ENCODE measurements at regions not wholly inside any gene's neighbourhood (a gene's known extent, or its start where the extent isn't known, plus 50 kb on each side); places are given as distances from the start of the nearest gene placed in this dataset.
"Not testable (repeated sequence)": the region's sequence is repeated elsewhere in the genome, so short reads cannot be mapped to it uniquely, and the experiment has no call there.

DNA sequence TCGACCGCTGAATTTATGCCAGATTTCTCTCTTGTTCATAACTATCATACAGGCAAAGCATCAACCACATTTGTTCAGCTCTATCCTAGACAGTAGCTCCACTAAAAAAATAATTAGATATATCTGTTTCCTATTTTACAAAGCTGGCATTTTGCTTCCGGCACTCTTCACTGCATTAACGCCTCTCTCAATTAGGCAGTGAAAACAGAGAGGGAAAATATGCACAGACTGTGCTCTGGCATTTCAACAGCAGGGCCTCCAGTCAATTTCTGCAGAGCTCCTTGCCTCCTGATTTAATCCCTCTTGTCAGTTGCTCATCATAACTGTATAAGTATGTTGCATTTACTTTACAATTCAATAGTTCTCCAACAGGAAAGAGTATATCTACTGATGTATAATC lies 666.9 kb upstream of the INTU start:
- no peak for DNase-seq

DNA sequence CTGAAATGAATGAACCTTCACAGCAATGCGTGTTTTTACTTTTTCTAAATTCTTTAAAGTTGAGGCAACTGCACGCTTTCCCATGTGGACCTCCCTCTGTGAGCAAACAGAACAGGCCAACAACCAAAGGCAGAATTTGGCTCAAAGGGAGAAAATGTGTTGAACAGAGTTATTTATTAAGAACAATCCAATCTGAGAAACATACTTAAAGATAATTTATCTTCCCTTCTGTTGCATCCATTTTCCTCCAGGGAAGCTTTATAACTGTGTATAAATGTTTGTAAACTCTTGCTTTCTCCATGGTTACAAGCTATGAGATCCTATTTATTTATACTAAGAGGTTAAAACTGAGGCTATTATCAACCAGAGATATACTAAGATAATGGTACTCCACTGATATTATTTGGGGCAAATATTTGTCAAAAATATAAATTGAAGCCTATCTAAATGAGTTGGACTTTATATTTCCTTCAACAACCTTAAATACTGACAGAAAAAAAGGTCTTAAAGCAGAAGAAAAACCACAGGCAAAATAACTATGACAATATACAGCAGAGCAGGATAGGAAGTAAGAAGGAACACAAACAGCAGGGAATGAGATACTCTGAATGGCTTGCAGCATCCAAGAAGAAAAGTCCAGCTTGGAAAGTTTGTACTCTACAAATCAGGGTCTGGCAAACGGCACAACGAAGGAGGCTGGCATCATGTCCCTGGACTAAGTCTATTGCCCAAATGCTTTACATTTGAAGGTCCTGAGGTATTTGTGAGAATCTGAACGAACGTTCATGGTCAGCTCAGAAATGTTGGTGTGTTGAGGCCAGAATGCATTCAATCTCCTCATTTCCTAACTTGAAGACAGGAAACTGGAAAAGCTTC lies 663.2 kb upstream of the INTU start:
- DNase-seq, result no peak

DNA sequence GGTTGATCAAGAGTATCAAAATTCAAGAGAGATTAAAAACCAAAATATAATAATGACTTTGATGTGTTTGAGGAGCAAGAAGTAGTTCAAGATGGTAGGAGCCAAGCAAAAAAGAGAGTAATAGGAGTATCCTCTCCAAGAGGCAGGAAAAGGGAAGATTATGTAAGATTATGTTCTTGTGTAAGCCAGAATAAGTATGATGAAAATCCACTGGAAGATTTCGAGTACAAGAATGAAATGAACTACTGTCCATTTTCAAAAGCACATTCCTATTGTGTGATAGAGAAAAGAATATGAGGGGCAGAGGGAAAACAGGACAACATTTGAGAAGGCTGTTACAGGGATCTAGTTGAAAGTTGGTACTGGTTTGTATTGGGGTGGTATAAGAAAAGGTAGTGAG lies 659.6 kb upstream of the INTU start:
- no peak for DNase-seq

DNA sequence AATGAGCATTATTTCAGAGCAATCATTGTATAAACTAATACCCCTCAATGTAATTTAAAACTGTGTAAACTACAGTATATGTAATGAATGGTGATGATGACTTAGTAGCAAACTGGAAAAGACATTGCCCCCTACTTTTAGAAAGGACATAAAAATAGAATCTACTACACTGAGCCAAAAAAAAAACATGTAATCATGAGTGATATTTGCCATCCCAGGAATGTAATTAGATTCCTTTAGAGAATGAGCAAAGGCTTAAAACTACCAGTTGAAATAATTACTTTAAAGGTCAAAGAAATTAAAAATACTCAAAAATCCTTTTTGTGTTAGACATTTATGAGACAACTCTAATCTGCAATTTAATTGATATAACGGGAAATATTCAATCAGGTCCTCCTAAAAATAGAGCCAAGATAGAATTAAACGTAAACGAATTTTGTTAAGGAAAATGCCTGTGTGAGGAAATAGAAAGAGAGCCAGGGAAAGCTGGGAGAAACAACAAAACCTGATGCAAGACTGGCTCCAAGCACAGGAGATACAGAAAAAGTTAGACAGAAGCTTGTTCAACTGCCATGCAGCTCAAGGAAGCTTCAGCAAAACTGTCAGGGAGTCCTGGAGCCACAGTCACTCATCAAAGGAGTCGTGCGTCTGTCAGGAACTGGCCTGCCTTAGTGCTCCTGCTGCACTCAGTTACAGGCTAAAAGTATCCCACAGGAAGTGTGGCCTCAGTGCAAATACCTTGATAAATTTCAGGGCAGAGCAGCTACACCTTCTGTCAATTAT lies 655.7 kb upstream of the INTU start:
- DNase-seq, result no peak

DNA sequence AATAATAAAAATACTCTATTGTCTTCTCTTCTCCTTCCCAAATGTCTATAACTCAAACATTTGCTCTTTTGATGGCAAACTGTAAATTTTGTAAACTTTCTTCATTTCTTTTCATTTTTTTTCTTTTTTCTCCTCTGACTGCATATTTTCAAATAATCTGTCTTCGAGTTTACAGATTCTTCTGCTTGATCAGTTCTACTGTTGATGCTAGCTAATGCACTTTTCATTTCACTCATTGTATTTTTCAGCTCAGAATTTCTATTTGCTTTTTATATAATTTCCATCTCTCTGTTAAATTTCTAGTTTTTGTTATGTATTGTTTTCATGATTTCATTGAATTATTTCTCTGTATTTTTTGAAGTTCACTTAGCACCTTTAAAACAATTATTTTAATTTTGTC lies 646.8 kb upstream of the INTU start:
- DNase-seq, result no peak

DNA sequence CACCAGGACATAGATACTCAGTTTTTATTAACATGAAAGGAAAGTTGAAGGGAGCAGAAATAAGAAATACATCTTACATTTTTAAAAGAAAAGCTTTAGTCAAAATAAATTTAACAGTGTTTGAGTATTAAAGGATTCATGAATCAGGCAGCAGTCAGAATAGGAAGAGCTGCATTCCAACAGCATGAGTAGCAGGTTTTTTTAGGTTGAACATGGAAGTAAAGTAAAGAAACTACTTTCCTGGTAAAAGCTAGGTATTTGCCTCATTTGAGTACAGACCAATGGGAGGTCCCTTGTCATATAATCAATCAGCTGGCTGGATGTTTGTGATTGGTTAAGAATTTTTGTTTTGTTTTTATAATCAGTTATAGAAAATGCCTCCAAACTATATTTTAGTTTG lies 645.9 kb upstream of the INTU start:
- no peak for DNase-seq

DNA sequence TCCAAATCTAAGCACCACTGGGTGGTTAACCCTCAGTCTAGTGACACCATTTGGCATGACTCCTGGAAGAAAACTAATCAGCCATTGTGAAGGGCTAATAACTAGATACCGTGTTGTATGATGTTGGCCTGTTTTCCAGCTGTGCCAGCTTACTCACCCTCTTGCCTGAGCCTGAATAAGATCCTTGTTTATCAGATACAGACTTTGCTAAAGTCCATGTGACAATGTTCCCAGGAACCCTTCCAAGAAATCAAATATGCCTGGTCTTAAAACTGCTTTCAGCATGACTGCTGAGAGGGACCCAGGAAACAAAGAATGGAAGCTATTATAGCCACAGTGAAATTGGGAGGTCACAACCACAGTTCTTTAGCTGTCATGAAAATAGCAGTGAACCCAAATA lies 640.8 kb upstream of the INTU start:
- DNase-seq, result no peak

DNA sequence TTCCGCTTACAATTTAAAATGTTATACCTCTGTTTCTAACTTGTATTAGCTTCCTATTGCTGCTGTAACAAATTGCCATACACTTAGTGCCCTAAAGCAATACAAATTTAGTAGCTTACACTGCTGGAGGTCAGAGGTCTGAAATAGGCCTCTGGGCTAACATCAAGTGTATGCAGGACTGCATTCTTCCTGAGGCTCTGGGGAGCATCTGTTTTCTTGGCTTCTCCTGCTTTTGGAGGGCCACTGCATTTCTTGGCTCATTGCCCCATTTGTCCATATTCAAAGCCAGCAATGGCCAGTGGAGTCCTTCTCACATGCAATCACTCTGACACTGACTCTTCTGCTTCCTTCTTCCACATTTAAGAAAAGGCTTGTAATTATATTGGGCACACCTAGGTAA lies 639.8 kb upstream of the INTU start:
- no peak for DNase-seq

DNA sequence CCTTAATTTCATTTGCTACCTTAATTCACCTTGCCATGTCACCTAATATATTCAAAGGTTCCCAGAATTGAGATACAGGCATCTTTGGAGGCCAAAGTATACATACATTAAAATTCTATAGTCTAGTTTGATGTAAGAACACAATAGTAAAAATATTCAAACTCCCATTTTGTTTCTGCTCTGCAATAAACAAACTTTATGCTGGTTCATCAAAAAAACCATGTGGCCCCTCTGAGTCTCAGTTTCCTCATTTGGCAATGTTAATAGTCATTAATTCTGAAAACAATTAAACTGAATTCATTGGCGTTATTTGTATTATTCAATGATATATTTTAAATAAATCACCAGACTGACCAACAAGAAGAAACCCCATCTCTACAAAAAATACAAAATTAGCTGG lies 639.4 kb upstream of the INTU start:
- no peak for DNase-seq

DNA sequence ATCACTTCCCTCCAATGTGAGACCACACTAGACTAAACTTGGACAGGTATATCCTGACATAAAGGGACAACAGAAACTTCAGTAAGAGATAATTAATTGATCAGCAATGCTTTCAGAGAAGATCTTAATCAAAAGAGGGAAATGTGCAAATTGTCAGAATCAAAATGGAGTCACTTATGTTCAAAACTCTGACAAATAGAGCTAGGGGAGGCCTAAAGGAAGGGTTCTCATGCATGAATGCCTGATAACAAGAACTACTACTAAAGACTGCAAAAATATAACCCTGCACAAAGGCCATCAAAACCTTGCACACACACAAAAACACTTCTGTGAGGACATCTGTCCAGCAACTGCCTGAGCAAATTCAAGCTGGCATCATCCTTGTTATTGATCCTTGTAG lies 637.5 kb upstream of the INTU start:
- DNase-seq, result no peak

DNA sequence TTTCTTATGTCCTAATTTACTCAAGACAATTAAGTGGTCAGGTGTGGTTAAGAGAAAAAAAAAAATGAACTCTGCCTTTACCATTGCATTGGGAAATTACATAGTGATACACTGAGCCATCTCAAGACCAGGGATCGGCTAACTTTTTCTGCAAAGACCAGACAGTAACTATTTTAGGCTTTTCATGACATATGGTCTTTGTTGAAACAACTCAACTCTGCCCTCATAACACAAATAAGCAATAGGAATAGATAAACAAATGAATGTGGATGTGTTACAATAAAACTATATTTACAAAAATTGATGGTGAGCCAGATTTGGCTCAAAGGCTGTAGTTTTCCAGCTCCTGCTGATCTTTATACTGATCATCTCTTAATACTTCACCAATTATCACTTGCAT lies 632.6 kb upstream of the INTU start:
- no peak for DNase-seq

DNA sequence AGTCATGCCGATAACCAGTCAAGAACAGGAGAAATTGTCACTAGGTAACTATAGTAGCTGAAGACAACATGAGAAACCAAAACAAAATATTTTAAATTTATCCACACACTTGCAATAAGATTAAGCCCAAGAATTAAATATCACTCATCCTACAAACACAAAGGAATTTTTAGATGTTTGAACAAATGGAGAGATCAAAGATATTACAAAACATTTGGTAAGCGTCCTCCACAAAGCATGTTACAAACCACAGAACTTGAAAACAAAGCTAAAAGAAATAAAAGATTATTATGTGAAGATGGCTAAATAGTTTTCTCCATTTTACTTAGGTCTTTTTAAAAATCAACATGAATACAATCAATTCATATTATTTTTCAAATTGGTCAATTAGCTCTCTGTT lies 631.9 kb upstream of the INTU start:
- DNase-seq, result no peak

DNA sequence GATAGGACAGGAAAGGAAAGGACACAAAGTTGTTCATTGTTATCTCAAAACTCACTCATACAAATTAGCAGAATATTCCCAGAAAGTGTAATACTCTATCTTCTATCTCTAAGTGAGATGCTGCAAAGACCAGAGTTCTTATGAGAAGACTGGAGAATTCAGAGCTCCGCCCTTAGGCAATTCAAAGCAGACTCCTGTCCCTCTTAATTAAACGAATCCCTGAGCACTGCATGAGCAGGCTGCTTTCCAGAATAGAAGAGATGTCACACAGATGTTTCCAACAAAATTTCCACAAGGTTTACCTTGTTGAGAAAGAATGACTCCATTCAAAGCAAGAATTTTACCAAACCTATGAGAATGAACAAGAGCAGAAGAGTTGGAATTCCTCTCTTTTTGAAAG lies 630.8 kb upstream of the INTU start:
- no peak for DNase-seq

DNA sequence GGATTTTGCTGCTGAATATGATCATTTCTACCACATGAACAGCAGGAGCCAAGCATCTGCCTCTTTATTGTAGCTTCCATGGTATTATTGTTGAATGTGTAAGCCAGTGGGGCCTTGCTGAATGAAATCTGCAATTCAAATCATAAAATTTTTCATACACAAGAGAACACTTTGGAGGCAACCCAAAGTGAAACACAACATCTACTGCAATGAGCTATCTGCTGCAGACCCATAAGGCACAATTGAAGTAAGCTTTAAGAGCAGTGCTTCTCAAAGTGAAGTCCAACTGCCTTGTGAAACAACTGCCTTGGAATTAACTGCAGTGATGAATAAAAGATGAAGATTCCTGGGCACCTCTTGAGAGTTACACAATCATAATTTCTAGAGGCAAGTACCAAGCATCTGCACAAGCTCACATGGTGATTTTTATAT lies 626.3 kb upstream of the INTU start:
- DNase-seq, result no peak

DNA sequence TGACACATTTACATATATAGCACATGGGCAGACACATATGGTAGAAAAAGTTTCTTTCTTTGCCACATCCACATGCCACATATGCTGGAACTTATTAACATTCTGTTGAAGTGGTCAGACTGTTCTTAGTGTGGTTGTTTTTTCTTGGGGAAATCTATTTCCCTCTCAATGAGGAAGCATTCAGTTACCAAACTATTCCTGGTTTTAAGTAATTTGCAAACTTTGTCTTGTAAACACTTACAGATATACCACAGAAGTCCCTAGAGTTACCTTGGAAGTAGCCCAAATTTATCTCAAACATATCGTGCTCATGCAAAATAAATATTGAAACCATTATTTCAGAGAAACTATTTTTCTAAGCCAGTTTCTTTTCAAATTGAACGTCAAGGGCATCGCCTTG lies 625.5 kb upstream of the INTU start:
- DNase-seq, result no peak

DNA sequence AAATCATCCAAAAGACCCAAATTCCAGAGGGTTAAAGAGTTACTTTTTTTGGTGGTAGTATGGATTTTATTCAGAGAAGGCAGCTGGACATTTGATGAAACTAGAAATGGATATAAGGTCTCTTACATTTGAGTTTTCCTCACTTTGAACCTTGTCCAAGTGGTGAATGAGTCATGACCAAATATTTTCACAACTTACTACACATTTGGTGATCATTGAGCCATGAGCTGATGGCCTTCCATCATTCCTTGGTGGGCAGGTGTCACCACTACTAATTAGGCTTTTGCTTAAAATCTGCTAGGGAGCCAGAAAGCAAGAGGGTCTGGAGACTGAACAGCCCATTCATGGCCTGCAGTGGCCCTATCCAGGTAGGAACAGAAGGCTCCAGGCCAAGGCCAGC lies 620.2 kb upstream of the INTU start:
- DNase-seq, result no peak

DNA sequence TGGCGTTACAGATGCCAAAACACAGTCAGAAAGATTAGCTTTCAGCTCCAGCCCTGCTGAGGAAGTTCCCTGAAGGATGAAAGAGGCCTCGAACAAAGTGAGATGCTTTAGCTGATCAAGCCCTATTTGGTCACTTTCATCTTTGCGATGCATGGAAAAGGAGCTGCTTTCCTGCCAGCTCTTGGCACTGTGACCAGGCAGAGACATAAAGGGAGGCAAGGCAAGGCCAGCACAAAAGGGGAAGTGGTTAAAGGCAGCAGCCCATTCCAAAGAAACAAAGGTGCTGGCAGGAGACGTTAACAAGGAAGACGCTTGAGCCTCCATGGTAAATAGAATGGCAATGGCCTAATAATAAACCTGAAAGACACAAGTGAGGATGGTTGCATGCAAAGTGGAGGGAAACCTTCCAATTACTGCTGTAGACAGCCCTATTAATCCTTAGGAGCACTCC lies 617.1 kb upstream of the INTU start:
- DNase-seq, result peak; percentile 62

DNA sequence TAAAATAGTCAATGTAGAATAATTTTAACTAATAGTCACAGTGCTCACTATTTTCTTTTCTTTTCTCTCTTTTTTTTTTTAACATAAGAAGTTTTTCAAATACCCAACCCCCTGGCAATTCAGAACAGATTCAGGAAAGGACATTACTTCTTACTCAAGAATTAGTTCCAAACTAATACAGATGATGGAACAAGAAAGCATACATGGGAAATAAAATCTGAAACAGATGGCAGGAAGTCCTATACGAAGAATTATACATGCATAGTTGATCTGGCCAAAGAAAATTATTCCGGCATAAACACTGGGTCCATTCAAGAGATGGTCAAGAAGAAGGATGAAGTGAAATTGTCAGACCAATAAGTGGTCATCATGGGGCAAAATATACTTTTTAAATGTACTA lies 614.4 kb upstream of the INTU start:
- DNase-seq, result no peak

DNA sequence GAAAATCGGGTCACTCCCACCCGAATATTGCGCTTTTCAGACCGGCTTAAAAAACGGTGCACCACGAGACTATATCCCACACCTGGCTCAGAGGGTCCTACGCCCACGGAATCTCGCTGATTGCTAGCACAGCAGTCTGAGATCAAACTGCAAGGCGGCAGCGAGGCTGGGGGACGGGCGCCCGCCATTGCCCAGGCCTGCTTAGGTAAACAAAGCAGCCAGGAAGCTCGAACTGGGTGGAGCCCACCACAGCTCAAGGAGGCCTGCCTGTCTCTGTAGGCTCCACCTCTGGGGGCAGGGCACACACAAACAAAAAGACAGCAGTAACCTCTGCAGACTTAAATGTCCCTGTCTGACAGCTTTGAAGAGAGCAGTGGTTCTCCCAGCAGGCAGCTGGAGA lies 611.9 kb upstream of the INTU start:
- DNase-seq, result not testable (repeated sequence)

DNA sequence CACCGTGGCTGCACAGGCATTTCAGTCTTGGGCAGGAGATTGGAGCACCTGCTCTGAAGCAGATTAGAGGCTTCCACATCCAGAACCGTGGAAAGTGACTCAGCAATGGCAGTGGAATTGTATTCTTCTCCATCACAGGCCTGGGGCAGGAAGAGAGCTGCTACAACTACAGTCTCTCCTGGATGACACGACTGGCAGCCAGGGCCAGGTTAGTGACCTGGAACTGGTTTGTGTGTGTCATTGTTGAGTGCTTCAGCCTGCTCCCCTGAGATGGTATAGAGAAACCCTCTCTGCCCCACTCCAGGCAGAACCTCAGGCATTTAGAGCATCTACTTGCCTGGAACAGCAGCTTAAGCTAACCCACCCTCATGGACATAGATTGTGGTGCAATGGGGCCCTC lies 596.5 kb upstream of the INTU start:
- DNase-seq, result no peak

DNA sequence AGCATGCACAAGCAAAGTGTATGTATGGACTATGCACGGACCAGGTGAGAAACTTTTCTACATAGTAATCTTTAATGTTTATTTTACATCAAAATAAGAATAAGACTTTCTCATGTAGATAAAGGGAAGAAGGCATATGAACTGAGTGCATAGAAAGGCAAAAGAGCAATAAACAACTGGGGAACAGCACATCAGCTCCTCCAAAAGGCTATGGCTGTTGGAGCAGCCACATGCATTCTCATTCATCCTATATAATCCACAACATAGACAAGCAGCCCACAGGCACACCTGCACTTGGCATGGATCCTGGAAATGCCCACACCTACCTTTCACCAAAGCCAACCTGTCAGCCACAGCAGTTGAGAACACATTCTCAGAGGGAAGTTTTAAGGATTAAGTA lies 586.9 kb upstream of the INTU start:
- no peak for DNase-seq

DNA sequence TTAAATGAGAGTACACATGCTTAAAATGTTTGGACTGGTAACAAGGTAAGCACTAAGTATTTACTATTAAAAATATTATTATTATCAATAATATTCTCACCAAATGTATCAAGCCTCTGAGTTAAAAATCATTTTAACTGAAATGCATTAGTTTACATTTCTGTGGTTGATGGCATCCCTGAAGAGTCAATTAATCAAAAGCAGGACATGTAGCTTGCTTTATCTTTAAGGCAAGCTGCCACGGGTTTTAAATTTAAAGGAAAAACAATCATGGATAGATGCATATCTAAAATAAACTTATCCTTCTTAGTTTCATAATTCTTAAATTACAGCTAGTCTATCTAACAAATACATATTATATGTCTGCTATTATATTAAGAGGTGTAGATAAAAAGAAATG lies 584.8 kb upstream of the INTU start:
- no peak for DNase-seq

DNA sequence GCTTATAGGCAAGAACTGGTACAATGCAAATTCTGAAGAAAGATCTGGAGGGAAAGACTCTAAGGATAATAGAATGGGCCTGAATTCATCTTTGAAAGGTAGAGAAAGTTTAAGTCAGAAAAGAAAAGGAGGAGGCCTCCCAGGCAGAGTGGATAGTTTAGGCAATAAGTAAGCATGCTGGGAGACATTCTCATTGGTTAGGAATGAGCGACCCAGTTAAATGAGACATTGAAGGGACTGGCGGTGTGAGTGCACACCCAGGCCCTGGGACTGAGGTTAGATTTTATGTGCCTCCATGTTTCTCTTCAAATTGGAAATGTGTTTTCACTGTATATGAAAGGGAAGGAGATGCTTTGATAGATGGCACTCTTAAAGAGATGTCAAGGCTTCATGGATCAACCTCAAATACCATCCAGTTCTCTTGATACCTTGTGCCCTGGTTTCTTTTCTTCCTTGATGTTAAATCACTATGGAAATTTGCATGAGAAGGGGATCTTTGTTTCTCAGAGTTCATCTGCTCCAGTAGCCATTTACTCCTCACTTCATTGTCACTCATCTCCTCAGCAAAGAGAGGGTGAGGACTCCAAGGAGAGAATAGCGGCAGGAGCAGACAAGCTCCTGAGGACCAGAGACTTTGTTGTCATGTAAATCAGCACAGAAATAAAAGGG lies 584.2 kb upstream of the INTU start:
- no peak for DNase-seq

DNA sequence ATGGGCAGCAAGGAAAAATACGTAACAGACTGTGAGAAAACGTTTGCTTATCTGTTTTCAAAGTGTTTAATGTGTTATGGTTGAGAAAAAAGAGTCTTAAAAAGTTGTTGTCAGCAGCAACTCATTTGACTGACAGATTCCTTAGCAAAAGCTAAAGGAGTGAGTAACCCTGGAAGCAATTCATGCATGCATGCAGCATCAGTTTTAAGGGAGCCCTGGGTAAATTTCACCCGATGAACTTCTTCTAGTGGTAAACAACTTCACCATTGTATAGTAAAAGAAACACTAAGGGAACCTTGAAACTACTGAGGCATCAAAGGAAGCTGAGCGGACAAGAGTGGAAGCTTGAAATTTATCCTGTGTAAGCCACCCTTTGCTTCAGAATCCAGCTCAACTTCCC lies 583.2 kb upstream of the INTU start:
- no peak for DNase-seq
